NOMO-1 treated with DMSO at 0.1 percent for 48 hours (cell line): ENCODE measurements at regions not wholly inside any gene's neighbourhood (a gene's known extent, or its start where the extent isn't known, plus 50 kb on each side); places are given as distances from the start of the nearest gene placed in this dataset.
"Not testable (repeated sequence)": the region's sequence is repeated elsewhere in the genome, so short reads cannot be mapped to it uniquely, and the experiment has no call there.

Experiments
- DNase-seq: peaks from one replicate; lab custom pipeline; 2025; ENCODE audit not compliant: unreplicated experiment; lab: John Stamatoyannopoulos, UW

DNA sequence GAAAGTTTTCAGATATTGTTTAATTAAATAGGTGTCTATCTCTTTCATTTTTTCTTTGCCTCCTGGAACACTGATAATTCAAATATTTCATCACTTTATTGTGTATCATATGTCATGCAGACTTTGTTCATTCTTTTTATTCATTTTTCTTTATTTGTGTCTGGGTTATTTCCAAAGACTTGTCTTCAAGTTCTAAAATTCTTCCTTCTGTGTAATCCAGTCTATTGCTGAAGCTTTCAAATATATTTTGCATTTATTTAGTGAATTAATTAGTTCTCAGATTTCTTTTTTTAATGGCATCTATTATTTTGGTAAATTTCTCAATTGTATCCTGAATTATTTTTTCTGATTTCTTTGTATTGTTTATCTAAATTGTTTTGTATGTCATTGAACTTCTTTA, 70.1 kb downstream of the ZNF330 start:
- no peak for DNase-seq

DNA sequence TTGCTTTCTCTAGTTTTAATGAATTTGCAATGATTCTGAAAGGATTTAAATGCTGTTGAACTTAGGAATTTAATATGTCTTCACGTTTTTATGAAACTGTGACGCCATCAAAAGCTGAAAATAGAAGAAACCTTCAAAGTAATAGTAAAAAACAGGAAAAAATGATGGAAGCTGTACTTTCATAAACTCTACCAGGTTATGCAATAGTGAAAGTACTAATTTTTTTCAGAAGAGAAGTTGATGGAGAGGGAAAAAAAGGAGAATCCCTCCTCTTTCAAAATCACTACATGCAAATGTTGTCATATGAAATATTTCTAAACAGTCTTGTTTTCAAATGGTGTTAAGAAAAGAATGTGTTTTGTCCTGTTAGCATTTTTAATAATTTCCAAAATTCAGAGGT, 73.6 kb downstream of the ZNF330 start:
- DNase-seq = peak; percentile 3

- no peak for DNase-seq
These were observed 80.5 kb downstream of the ZNF330 start for GRCh38 chr4:141301216-141301615.

- DNase-seq = no peak
These were observed 82.2 kb downstream of the ZNF330 start for GRCh38 chr4:141302924-141303323.

- DNase-seq = no peak
These were observed 83.7 kb downstream of the ZNF330 start for GRCh38 chr4:141304346-141304745.

DNA sequence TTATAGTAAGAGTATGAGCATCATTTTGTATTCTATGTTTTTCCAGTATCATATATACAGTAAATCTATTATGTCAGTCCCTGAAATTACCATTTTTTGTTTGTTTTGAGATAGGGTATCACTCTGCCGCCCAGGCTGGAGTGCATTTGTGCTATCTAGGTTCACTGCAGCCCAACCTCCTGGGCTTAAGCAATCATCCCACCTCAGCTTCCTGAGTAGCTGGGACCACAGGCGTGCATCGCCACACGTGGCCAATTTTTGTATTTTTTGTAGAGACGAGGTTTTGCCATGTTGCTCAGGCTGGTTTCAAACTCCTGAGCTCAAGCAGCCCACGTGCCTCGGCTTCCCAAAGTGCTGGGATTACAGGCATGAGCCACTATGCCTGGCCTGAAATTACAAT, 85.6 kb downstream of the ZNF330 start:
- DNase-seq = no peak

DNA sequence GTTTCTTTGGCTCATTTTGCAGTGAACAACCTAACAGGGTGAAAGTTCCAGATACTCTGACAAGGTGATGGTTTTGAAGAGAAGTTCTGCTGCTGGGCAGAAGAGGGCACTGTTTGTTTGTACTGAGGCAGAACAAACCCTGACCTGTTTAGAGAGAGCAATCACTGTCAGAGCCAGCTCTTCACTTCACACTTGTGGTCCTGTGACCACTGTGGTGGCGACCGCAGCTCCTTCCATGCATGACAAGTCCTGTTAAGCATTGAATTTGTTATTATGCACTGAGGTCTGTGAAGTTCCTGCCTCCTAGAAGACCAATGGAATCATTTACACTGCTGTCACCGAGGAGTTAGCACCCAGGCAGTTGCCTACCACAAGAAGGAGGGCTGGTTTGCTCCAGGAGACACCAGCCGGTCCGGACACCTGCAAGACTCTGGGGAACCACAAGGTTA, 86.6 kb downstream of the ZNF330 start:
- peak; percentile 69 for DNase-seq

GRCh38 chr4:141309874-141310273, 89.2 kb downstream of the ZNF330 start:
- no peak for DNase-seq

GRCh38 chr4:141311246-141312204, 90.8 kb downstream of the ZNF330 start:
- DNase-seq = peak; percentile 89

GRCh38 chr4:141314627-141315026, 93.9 kb downstream of the ZNF330 start:
- no peak for DNase-seq

GRCh38 chr4:141328560-141329173, 108.0 kb downstream of the ZNF330 start:
- DNase-seq = no peak

DNA sequence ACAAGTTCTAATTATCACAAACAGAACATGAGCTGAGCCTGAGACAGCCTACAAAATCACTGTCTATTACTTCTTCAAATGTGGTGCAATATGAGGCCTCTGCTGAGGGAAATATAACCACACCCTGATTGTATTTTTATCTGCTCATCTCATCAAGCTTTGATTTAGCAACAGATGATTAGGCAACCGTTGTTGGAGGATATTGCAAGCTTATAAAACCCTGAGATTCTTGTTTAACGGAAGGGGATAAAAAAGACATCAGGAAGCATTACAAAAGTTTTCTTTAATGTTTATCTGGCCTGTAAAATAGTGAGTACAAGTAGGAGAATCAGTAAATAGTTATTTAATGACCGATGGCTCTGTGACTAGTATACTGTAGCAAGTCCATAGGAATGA, 108.5 kb downstream of the ZNF330 start:
- peak; percentile 94 for DNase-seq

- DNase-seq = no peak
These were observed 109.9 kb downstream of the ZNF330 start for GRCh38 chr4:141330616-141331015.

DNA sequence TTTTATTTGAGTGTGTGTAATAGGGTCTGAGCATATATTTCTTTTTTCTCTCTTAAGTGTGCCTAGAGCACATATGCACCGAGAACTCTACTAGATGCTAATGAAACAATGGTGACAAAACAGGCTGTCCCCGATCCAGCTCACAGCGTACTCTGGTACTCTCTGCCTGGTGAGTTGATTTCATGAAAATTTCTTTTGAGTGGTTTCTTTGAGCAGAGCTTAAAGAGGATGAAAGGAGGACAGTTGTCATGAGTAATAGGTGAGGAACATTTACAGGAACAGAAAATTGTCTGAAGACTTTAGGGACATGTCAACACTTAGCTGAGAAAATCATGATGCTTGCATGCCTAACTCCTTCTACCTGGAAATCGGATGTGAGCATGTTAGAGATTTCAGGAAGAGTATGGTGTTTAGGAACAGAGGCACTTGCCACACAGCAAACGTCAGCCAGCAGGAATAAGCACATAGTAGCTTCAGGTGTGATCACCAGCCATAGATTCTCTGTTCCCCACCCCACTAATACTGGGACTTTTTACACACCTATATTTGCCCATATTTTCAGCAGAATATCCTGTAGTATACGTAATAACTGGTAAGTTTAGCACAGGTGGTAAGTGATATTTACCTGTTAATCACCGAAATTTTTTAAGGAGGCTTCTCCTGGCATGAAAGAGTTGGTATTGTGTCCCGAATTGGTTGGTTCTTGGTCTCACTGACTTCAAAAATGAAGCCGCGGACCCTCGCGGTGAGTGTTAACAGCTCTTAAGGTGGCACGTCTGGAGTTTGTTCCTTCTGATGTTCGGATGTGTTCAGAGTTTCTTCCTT, 111.1 kb downstream of the ZNF330 start:
- no peak for DNase-seq

DNA sequence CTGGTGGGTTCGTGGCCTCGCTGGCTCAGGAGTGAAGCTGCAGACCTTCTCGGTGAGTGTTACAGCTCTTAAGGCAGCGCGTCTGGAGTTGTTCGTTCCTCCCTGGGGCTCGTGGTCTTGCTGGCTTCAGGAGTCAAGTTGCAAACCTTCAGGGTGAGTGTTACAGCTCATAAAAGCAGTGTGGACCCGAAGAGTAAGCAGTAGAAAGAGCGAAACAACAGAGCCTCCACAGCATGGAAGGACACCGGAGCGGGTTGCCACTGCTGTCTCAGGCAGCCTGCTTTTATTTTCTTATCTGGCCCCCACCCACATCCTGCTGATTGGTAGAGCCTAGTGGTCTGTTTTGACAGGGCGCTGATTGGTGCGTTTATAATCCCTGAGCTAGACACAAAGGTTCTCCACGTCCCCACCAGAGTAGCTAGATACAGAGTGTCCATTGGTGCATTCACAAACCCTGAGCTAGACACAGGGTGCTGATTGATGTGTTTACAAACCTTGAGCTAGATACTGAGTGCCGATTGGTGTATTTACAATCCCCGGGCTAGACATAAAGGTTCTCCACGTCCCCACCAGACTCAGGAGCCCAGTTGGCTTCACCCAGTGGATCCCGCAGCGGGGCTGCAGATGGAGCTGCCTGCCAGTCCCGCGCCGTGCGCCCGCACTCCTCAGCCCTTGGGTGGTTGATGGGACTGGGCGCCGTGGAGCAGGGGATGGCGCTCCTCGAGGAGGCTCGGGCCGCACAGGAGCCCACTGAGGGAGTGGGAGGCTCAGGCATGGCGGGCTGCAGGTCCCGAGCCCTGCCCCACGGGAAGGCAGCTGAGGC, 111.9 kb downstream of the ZNF330 start:
- not testable (repeated sequence) for DNase-seq

DNA sequence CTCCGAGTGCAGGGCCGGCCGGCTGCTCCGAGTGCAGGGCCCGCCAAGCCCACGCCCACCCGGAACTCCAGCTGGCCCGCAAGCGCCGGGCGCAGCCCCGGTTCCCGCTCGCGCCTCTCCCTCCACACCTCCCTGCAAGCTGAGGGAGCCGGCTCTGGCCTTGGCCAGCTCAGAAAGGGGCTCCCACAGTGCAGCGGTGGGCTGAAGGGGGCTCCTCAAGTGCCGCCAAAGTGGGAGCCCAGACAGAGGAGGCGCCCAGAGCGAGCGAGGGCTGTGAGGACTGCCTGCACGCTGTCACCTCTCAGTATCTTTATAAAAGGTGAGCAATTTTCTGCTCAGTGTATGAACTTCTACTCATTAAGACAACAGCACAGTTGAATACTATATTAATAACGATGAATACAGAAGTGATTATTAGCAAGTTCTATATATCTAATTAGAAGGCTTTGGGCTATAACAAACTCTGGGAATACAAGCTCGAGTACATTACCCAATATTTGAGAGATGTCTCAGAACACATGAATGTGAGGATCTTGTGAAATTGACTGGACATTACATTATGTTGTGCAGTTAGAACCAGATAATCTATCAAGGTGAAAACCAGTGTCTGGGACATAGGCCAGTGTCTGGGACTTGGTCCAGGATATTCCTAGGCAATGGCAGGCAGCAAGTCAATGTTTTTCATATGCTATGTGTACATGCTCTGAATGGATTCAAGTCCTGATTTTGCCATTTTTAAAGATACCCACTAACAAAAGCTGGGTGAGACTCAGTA, 112.9 kb downstream of the ZNF330 start:
- not testable (repeated sequence) for DNase-seq

GRCh38 chr4:141335166-141335565, 114.5 kb downstream of the ZNF330 start:
- DNase-seq = no peak

DNA sequence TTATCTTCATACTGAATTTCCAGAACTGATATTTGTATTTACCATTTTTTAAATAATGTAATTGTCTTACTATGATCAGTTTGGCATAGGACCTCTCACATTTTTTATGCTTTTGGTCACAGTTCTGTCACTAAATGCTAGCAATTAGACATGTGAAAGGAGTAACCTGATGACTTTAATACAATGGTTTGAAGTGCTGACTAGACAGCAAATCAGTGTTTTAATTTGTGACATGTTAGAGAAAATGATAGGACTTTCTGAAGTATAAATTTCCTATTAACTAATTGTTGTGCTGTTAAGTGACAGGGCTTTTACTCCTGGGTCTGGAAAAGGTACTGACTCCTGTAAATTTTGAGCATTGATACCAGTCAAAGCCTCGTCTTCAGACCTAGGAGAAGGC, 117.5 kb downstream of the ZNF330 start:
- no peak for DNase-seq

- no peak for DNase-seq
These were observed 118.7 kb downstream of the ZNF330 start for GRCh38 chr4:141339391-141339790.

DNA sequence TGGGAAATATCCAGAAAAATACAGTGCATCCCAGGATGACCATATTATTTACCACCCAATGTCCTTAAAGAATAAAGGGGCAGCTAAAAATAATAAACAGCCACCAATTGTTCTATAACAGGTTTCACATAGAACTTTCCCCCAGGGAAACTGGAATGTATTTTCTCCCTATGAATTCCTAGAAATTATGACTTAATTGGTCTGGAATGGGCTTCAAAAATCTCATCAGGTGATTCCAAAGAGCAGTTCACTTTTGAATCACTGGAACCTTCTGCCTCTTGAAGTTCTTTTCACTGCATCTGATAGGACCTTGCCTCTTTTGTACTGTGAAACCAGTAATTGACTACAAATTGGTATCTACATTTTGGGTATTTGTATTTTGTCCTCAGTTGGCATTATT, 119.3 kb downstream of the ZNF330 start:
- DNase-seq = no peak
